Activated CD4-positive, CD25-positive, alpha-beta regulatory T cell treated with anti-CD3 and anti-CD28 coated beads, Interleukin-2, amount 50 U/mL, for 72 hours (primary cell): ENCODE measurements at regions not wholly inside any gene's neighbourhood (a gene's known extent, or its start where the extent isn't known, plus 50 kb on each side); places are given as distances from the start of the nearest gene placed in this dataset.

Experiments used
- DNase-seq: peaks from one replicate; pipeline ENCODE4 v3.0.0; 2021

DNA sequence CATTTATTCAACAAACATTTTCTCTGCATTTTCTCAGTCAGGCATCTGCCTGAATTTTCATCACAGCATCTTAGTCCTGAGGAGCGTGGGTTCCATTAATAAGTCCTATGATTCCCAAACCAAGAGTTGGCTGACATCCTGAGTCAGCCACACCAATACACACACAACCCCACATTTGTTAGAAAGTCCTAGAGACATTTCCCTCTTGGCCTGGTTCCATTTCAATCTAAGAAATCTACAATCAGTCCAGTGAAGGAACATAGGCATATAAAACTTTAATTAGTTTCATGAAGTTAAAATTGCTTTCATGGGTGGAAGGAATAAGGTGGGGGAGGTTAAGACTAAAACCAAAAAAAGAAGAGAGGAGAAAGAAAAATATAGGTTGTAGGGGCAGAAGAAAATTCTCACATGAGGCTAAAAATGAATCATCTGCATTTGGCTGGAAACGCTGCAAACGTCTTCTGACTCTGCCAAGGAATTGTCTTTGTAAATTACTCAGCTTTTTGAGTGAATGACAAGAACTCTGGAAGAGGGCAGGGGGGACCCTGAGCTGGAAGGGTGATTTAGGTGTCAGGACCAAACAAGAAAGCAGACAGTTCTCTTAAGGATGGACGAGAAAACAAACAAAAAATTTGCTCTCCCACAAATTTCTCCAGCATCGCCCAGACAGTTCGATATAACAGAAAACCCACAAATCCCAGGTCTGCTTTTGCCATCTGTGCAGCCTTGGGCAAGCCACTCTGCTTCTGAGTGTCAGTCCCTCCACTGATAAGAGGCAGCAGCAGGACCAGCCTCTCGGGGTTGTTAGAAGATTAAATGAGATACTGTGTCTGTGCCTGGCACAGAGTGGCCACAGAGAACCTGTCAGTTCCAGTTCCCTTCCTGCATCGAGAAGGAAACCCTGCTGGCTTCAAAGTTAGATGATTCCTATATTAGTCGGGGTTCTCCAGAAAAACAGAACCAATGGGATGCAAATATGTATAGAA, 289.7 kb downstream of the CDK5RAP2 start:
- DNase-seq = no peak

GRCh38 chr9:120289098-120289497, 290.9 kb downstream of the CDK5RAP2 start:
- no peak for DNase-seq

GRCh38 chr9:120286530-120286929, 293.4 kb downstream of the CDK5RAP2 start:
- DNase-seq = no peak

DNA sequence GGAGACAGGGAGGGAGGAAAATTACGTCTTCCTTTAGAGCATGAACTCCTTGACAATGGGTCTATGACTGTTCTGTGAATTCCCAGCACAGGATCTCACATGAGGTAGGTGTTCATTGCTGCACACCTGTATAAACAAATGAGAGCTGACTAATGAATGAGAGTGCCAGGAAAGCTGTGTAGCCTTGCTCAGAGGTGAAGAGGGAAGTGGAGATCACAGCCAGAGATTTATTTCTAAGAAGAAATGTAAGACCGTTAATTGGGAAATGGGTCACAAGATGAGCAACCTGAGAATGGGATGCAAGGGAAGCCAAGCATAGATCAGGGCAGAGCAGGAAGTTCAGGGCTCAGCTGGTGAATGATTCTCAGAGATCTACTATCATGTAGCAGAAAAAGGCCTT, 295.1 kb downstream of the CDK5RAP2 start:
- DNase-seq = no peak

DNA sequence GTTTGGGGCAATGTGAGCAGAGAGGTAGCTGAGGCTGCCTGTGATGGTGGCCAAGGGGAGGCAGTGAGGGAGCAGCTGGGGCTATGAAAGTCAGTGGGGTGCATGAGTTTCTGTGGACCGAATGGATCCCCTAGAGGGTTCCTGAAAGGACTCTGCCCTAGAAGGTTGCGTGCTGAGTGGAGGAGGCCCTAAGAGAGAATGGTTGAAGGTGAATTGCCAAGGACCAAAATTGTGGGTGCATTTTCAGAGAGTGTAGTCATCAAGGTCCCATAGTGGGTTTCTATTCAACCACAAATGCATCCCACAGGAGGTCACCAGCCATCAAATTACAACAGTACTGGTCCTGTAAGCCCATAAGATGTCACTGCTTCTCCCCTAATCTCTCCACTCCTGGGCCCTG, 298.3 kb downstream of the CDK5RAP2 start:
- no peak for DNase-seq

DNA sequence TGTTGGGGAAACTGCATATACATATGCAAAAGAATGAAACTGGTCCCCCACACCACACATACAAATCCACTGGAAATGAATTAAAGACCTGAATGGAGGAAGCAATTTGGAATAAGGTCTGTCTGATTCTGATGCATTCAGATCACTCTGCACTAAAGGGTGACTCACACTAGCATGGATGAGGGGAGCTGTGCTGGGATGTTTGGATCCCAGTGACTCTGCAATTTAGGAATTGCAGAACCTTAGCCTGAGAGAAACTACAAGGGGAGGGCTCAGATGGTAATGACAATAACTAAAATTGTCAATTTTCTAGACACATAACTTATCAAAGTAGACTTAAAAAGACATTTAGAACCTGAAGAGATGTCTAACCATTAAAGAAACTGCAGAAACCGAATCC, 312.0 kb downstream of the CDK5RAP2 start:
- no peak for DNase-seq

DNA sequence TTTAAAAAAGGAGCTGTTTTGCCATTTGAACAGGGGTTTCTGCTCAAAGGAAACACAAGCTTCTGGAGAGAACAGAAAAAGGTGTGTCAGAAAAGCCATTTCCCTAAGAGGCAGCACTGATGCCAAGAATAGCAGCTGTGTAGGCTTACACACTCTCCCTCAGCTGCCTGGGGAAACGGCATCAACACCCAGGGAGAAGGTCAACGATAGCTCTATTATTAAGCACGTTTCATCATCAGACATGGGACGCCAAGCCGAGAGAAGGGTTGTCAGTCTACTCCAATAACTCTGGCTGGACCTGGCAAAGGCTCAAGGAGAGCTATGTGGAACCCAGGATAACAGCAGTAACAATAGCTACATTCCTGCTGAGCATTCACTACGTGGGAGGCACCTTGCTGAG, 314.2 kb downstream of the CDK5RAP2 start:
- no peak for DNase-seq

DNA sequence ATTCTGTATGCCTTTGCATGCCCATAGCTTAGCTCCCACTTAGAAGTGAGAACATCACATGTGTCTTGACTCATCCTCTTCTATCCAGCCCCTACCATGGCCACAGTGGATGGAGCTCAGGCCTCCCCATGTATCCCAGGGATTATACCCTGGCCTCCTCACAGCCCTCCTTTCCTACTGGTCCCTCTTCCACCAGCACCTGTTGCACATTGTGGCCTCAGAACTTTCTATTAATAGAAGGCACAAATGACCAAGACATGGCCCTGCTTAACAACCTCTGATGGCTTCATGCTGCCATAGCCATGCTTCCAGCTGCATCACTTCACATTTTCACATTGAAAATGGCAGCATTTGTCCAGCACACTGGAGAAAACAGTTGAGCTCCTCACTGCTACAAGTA, 315.4 kb downstream of the CDK5RAP2 start:
- DNase-seq = no peak

DNA sequence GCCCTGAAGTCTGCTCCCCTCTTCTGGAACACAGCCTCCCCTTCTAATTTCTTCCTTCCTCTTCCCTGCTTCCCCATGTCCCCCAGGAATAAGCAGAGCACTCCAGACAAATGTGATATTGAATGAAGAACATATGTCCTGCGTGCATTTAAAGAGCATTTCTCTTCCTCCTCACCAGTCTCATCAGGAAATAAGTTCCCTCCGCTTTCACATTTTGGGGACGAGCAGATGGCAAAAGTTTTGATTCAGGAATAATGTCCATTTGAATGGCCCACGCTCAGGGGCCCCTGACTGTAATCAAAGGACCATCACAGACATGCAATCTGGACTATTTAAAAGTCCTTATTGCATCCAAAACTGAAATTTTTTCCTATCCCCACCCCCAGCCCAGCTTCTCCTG, 316.1 kb downstream of the CDK5RAP2 start:
- DNase-seq = no peak

- no peak for DNase-seq
Observed at GRCh38 chr9:120261419-120261818, 318.5 kb downstream of the CDK5RAP2 start.

GRCh38 chr9:120259100-120259499, 320.9 kb downstream of the CDK5RAP2 start:
- DNase-seq = no peak

DNA sequence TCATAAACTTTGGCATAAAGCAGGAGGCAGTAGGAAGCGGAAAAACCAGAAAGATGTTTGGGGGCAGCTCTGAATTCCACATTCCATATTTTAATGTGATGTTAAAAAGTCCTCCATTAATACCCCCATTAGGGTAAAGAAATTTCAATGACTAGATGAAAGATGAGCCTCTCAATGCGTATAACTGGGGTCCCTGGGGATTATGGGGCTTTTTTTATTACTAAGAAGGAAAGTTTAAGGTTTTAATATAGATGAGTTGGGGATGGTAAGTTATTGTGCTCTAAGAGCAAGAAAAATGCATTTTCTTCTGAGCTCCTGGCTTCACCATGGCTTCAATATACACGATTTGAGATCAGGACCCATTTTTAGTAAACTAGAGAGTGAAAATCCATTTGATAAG, 321.9 kb downstream of the CDK5RAP2 start:
- no peak for DNase-seq

DNA sequence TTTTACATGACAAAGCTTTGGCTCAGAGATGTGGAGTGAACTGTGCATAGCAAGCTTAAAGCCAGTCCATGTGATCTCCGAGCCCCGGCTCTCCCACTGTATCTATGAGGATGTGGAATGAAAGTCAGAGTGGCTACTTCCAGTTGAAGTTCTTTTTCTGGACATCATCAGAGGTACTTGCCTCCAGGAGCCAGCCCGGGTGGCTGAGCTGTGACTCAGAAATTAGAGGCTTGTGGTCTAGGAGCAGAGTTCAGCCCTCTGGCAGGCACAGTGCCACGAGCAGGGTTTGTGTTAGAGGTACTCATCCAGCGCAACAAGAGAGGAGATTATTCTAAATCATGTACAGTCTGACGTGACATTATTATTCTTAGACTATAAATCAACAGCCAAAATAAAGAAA, 322.5 kb downstream of the CDK5RAP2 start:
- no peak for DNase-seq

DNA sequence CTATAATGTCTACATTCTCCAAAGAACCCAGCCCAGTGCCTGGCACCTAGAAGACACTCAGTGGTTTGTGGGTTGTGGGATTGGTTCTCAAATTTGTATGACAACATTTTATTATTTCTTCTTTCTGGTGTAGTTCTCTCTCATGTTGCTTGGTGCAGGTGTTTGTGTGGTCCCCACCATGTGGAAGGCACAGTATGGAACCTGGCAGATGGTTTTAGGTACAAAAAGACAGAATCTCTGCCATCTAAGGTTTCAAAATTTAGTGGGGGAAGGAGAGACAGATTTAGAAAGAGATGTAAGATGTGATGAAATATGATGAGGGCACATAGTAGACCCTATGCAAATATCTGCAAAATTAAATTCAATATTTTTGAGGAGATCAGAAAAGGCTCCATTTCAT, 323.8 kb downstream of the CDK5RAP2 start:
- DNase-seq = no peak

GRCh38 chr9:120252248-120252647, 327.7 kb downstream of the CDK5RAP2 start:
- DNase-seq = no peak

DNA sequence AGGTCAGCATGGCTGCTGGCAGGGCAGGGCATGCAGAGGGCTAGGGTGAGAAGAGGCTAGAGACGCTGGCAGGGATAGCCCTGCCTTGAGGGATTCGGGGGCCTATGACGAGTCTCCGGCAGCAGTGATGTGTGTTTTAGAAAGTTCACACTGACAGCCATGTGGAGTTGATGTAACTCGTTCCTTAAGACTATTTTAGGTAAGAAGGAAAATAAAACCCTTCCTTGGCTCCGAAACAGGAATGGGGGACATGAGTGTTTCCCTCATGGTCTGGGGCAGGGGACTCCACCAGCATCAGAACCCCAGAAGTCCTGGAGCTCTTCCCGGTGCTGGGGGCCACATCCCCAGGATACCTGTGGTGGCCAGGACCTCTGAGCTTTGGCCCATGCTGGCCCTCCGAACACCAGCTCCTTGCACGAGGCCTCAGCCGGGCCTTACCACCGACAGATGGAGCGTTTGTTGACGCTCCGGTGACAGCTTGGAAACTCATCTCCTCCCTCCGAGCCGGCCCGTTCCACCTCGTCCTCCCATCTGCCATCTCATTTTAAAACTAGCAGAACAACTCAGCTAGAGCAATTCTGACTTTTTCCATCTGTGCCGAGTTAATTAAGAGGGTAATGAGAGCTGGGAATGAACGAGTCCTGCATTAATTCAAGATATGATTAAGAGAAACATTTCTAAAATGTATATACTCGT, 337.7 kb downstream of the CDK5RAP2 start:
- no peak for DNase-seq

DNA sequence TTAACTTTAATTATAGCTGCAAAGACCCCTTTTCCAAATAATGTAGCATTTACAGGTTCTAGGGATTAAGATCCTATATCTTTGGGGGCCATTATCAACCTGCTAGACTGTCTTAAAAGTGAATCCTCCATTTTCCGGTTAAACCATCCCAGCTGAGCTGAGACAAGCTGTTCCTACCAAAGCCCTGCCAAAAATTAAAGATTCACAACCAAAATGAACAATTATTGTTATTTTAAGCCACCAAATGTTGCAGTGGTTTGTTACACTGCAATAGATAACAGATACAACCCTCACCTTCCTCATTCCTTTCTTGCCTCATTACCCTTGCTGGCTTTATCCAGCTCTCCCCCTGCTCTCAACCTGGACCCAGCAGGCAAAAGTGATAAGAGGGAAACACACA, 343.4 kb downstream of the CDK5RAP2 start:
- no peak for DNase-seq

GRCh38 chr9:120235081-120235480, 344.9 kb downstream of the CDK5RAP2 start:
- DNase-seq = no peak

- DNase-seq = no peak
Observed at GRCh38 chr9:120230227-120230626, 349.7 kb downstream of the CDK5RAP2 start.

- no peak for DNase-seq
Observed at GRCh38 chr9:120221844-120222243, 358.1 kb downstream of the CDK5RAP2 start.

- no peak for DNase-seq
Observed at GRCh38 chr9:120214332-120214731, 365.6 kb downstream of the CDK5RAP2 start.

DNA sequence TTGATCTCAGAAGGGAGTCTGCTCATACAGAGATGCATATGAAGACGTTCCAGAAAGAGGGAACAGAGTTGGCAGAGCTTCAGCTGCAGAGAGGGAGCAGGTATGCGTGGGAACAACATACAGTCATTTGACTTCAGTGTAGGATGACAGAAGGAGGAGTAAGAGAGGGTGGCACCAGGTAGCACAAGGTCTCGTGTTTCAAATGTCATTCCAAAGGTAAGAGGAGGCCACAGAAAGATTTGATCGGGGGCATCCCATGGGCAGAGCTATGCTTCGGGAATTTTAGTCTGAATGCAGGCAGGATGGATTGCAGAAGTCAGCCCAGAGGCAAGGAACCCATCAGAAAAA, 367.1 kb downstream of the CDK5RAP2 start:
- DNase-seq = no peak

GRCh38 chr9:120212153-120212852, 367.7 kb downstream of the CDK5RAP2 start:
- DNase-seq = no peak

GRCh38 chr9:120210274-120210673, 369.7 kb downstream of the CDK5RAP2 start:
- DNase-seq = no peak
